Testis (tissue), 2 donors: ENCODE measurements at regions not wholly inside any gene's neighbourhood (a gene's known extent, or its start where the extent isn't known, plus 50 kb on each side); places are given as distances from the start of the nearest gene placed in this dataset.

Source experiments
- POLR2A ChIP-seq: fragments of 450-650 bp; IDR thresholded peaks from one replicate; pipeline ENCODE4 v1.6.1; 2017; ENCODE audit warnings: antibody characterized with exemption, mild to moderate bottlenecking, moderate library complexity
- TF ChIP-seq, protein P1 (sequence below), 3 experiments: fragments of 450-650 bp in 2 of 3; fragments of 200-600 bp in 1 of 3; sonication (generic) in 1 of 3; IDR thresholded peaks; one replicate each; pipeline ENCODE4 v1.5.1; 2016 to 2019; ENCODE audit warnings: antibody characterized with exemption in 3 of 3, mild to moderate bottlenecking in 2 of 3, moderate library complexity in 1 of 3

DNA sequence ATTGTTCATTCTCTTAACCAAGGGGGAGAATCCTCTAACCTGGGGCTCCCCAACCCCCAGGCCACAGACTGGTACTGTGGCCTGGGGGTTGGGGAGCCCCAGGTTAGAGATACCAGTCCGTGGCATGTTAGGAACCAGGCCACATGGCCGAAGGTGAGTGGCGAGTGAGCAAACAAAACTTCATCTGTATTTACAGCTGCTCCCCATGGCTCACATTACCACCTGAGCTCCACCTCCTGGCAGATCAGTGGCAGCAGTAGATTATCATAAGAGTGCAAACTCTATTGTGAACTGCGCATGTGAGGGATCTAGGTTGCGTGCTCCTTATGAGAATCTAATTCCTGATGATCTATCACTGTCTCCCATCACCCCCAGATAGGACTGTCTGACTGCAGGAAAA lies 957.2 kb upstream of the PRKX start:
- TF ChIP-seq, protein P1, sequence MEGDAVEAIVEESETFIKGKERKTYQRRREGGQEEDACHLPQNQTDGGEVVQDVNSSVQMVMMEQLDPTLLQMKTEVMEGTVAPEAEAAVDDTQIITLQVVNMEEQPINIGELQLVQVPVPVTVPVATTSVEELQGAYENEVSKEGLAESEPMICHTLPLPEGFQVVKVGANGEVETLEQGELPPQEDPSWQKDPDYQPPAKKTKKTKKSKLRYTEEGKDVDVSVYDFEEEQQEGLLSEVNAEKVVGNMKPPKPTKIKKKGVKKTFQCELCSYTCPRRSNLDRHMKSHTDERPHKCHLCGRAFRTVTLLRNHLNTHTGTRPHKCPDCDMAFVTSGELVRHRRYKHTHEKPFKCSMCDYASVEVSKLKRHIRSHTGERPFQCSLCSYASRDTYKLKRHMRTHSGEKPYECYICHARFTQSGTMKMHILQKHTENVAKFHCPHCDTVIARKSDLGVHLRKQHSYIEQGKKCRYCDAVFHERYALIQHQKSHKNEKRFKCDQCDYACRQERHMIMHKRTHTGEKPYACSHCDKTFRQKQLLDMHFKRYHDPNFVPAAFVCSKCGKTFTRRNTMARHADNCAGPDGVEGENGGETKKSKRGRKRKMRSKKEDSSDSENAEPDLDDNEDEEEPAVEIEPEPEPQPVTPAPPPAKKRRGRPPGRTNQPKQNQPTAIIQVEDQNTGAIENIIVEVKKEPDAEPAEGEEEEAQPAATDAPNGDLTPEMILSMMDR (IDR thresholded peaks at IDR 0.05): no peak
- no peak for TF ChIP-seq POLR2A
